ENCODE measurements at regions not wholly inside any gene's neighbourhood (a gene's known extent, or its start where the extent isn't known, plus 50 kb on each side); places are given as distances from the start of the nearest gene placed in this dataset.

GRCh38 chr2:58634653-58635370 is 393.7 kb upstream of the FANCL start:
- H3K9me3 ChIP-seq (ENCODE audit: control insufficient read depth in 2 of 3, low read length in 3 of 3) = no peaks in the 10 kb centered on the region
- no peaks in the 10 kb centered on the region for H3K4me1 ChIP-seq (ENCODE audit: control insufficient read depth in 2 of 2, insufficient read depth in 2 of 2, low read length in 2 of 2)
- no peak for ATAC-seq
- Mint-ChIP-seq H3K27me3 (peaks cover 0 to 7% (median 0%) of the 10 kb centered on the region in 5 donors), H3K9me3 (no peaks in the 10 kb centered on the region), H3K4me1 (no peaks in the 10 kb centered on the region), H3K36me3 (no peaks in the 10 kb centered on the region), H3K27ac (no peak overlapping the region), H3K4me3 (no peak overlapping the region)
- ChIA-PET POLR2A (no interaction called here), CTCF (no interaction called here)
- no peak overlapping the region for H3K27ac ChIP-seq (ENCODE audit: low read depth, low read length)
- DNase-seq = no peak
- no peak overlapping the region for H3K4me3 ChIP-seq (ENCODE audit: low read length)
- intact Hi-C loops (cut with micrococcal nuclease) = no loop called here
- no peaks in the 10 kb centered on the region for H3K36me3 ChIP-seq (ENCODE audit: control insufficient read depth in 2 of 3, insufficient read depth in 3 of 3, low read length in 3 of 3)
- H3K27me3 ChIP-seq (ENCODE audit: control insufficient read depth in 2 of 2, insufficient read depth in 2 of 2, low read length in 2 of 2) = no peaks in the 10 kb centered on the region

GRCh38 chr2:58633613-58634365 is 392.7 kb upstream of the FANCL start:
- no peak for DNase-seq
- no peaks in the 10 kb centered on the region for H3K9me3 Mint-ChIP-seq
- ATAC-seq = no peak
- no peaks in the 10 kb centered on the region for H3K4me1 Mint-ChIP-seq
- no peak overlapping the region for H3K27ac Mint-ChIP-seq
- Histone ChIP-seq H3K4me3 (ENCODE audit: low read length) (no peak overlapping the region), H3K27ac (ENCODE audit: low read depth, low read length) (no peak overlapping the region), H3K9me3 (ENCODE audit: control insufficient read depth in 2 of 3, low read length in 3 of 3) (no peaks in the 10 kb centered on the region), H3K36me3 (ENCODE audit: control insufficient read depth in 2 of 3, insufficient read depth in 3 of 3, low read length in 3 of 3) (no peaks in the 10 kb centered on the region), H3K27me3 (ENCODE audit: control insufficient read depth in 2 of 2, insufficient read depth in 2 of 2, low read length in 2 of 2) (no peaks in the 10 kb centered on the region), H3K4me1 (ENCODE audit: control insufficient read depth in 2 of 2, insufficient read depth in 2 of 2, low read length in 2 of 2) (no peaks in the 10 kb centered on the region)
- peaks cover 0 to 7% (median 0%) of the 10 kb centered on the region in 5 donors for H3K27me3 Mint-ChIP-seq
- no peak overlapping the region for H3K4me3 Mint-ChIP-seq
- ChIA-PET CTCF (no interaction called here), POLR2A (no interaction called here)
- no peaks in the 10 kb centered on the region for H3K36me3 Mint-ChIP-seq
- intact Hi-C loops (cut with micrococcal nuclease) = no loop called here

- DNase-seq = no peak
- H3K27ac ChIP-seq (ENCODE audit: low read depth, low read length) = no peak overlapping the region
- intact Hi-C loops (cut with micrococcal nuclease) = no loop called here
- H3K36me3 Mint-ChIP-seq = no peaks in the 10 kb centered on the region
- H3K4me1 ChIP-seq (ENCODE audit: control insufficient read depth in 2 of 2, insufficient read depth in 2 of 2, low read length in 2 of 2) = no peaks in the 10 kb centered on the region
- H3K9me3 Mint-ChIP-seq = no peaks in the 10 kb centered on the region
- H3K4me3 Mint-ChIP-seq = no peak overlapping the region
- POLR2A ChIA-PET = no interaction called here
- H3K27me3 ChIP-seq (ENCODE audit: control insufficient read depth in 2 of 2, insufficient read depth in 2 of 2, low read length in 2 of 2) = no peaks in the 10 kb centered on the region
- H3K4me1 Mint-ChIP-seq = no peaks in the 10 kb centered on the region
- CTCF ChIA-PET = no interaction called here
- no peaks in the 10 kb centered on the region for H3K9me3 ChIP-seq (ENCODE audit: control insufficient read depth in 2 of 3, low read length in 3 of 3)
- peaks cover 0 to 5% (median 0%) of the 10 kb centered on the region in 5 donors for H3K27me3 Mint-ChIP-seq
- H3K27ac Mint-ChIP-seq = no peak overlapping the region
- H3K36me3 ChIP-seq (ENCODE audit: control insufficient read depth in 2 of 3, insufficient read depth in 3 of 3, low read length in 3 of 3) = no peaks in the 10 kb centered on the region
- no peak for ATAC-seq
- no peak overlapping the region for H3K4me3 ChIP-seq (ENCODE audit: low read length)
These were observed 390.9 kb upstream of the FANCL start for GRCh38 chr2:58631986-58632385.

GRCh38 chr2:58629545-58630119 is 388.5 kb upstream of the FANCL start:
- H3K27me3 Mint-ChIP-seq = peaks cover 0 to 5% (median 0%) of the 10 kb centered on the region in 5 donors
- ATAC-seq (no peak), DNase-seq (no peak)
- no peaks in the 10 kb centered on the region for H3K36me3 Mint-ChIP-seq
- no peak overlapping the region for H3K4me3 Mint-ChIP-seq
- no peaks in the 10 kb centered on the region for H3K4me1 Mint-ChIP-seq
- H3K27ac ChIP-seq (ENCODE audit: low read depth, low read length) = no peak overlapping the region
- no peak overlapping the region for H3K4me3 ChIP-seq (ENCODE audit: low read length)
- H3K36me3 ChIP-seq (ENCODE audit: control insufficient read depth in 2 of 3, insufficient read depth in 3 of 3, low read length in 3 of 3) = no peaks in the 10 kb centered on the region
- H3K27ac Mint-ChIP-seq = no peak overlapping the region
- no peaks in the 10 kb centered on the region for H3K27me3 ChIP-seq (ENCODE audit: control insufficient read depth in 2 of 2, insufficient read depth in 2 of 2, low read length in 2 of 2)
- POLR2A ChIA-PET = no interaction called here
- H3K9me3 ChIP-seq (ENCODE audit: control insufficient read depth in 2 of 3, low read length in 3 of 3) = no peaks in the 10 kb centered on the region
- intact Hi-C loops (cut with micrococcal nuclease) = no loop called here
- CTCF ChIA-PET = no interaction called here
- no peaks in the 10 kb centered on the region for H3K4me1 ChIP-seq (ENCODE audit: control insufficient read depth in 2 of 2, insufficient read depth in 2 of 2, low read length in 2 of 2)
- H3K9me3 Mint-ChIP-seq = peaks cover 0 to 3% (median 0%) of the 10 kb centered on the region in 11 donors

- H3K9me3 ChIP-seq (ENCODE audit: control insufficient read depth in 2 of 3, low read length in 3 of 3) = no peaks in the 10 kb centered on the region
- no peaks in the 10 kb centered on the region for H3K36me3 Mint-ChIP-seq
- H3K36me3 ChIP-seq (ENCODE audit: control insufficient read depth in 2 of 3, insufficient read depth in 3 of 3, low read length in 3 of 3) = no peaks in the 10 kb centered on the region
- DNase-seq = no peak
- H3K4me3 ChIP-seq (ENCODE audit: low read length) = no peak overlapping the region
- H3K27ac ChIP-seq (ENCODE audit: low read depth, low read length) = no peak overlapping the region
- peaks cover 0 to 3% (median 0%) of the 10 kb centered on the region in 5 donors for H3K27me3 Mint-ChIP-seq
- H3K9me3 Mint-ChIP-seq = peaks cover 0 to 5% (median 0%) of the 10 kb centered on the region in 11 donors
- no peaks in the 10 kb centered on the region for H3K27me3 ChIP-seq (ENCODE audit: control insufficient read depth in 2 of 2, insufficient read depth in 2 of 2, low read length in 2 of 2)
- no peak overlapping the region for H3K27ac Mint-ChIP-seq
- H3K4me1 ChIP-seq (ENCODE audit: control insufficient read depth in 2 of 2, insufficient read depth in 2 of 2, low read length in 2 of 2) = no peaks in the 10 kb centered on the region
- no peak overlapping the region for H3K4me3 Mint-ChIP-seq
- CTCF ChIA-PET = no interaction called here
- no peak for ATAC-seq
- intact Hi-C loops (cut with micrococcal nuclease) = no loop called here
- POLR2A ChIA-PET = no interaction called here
- no peaks in the 10 kb centered on the region for H3K4me1 Mint-ChIP-seq
These were observed 379.8 kb upstream of the FANCL start for GRCh38 chr2:58620896-58621295.

- no peak overlapping the region for H3K27ac ChIP-seq (ENCODE audit: low read depth, low read length)
- intact Hi-C loops (cut with micrococcal nuclease) = no loop called here
- no peak for ATAC-seq
- H3K4me3 ChIP-seq (ENCODE audit: low read length) = no peak overlapping the region
- no peak for DNase-seq
- no peaks in the 10 kb centered on the region for H3K9me3 ChIP-seq (ENCODE audit: control insufficient read depth in 2 of 3, low read length in 3 of 3)
- peaks cover 0 to 4% (median 0%) of the 10 kb centered on the region in 7 donors for H3K4me1 Mint-ChIP-seq
- no peaks in the 10 kb centered on the region for H3K36me3 Mint-ChIP-seq
- H3K9me3 Mint-ChIP-seq = peaks cover 0 to 5% (median 0%) of the 10 kb centered on the region in 11 donors
- H3K27me3 Mint-ChIP-seq = peaks cover 0 to 5% (median 0%) of the 10 kb centered on the region in 5 donors
- no peaks in the 10 kb centered on the region for H3K36me3 ChIP-seq (ENCODE audit: control insufficient read depth in 2 of 3, insufficient read depth in 3 of 3, low read length in 3 of 3)
- H3K27ac Mint-ChIP-seq = no peak overlapping the region
- no peaks in the 10 kb centered on the region for H3K27me3 ChIP-seq (ENCODE audit: control insufficient read depth in 2 of 2, insufficient read depth in 2 of 2, low read length in 2 of 2)
- no peaks in the 10 kb centered on the region for H3K4me1 ChIP-seq (ENCODE audit: control insufficient read depth in 2 of 2, insufficient read depth in 2 of 2, low read length in 2 of 2)
- no peak overlapping the region for H3K4me3 Mint-ChIP-seq
- ChIA-PET CTCF (no interaction called here), POLR2A (no interaction called here)
These were observed 379.0 kb upstream of the FANCL start for GRCh38 chr2:58620093-58620492.

Measured in naive thymus-derived CD4-positive, alpha-beta T cell (primary cell).